ENCODE measurements at regions not wholly inside any gene's neighbourhood (a gene's known extent, or its start where the extent isn't known, plus 50 kb on each side); places are given as distances from the start of the nearest gene placed in this dataset.
"Not testable (repeated sequence)": the region's sequence is repeated elsewhere in the genome, so short reads cannot be mapped to it uniquely, and the experiment has no call there.

- DNase-seq (no peak), ATAC-seq (no peak)
- no peaks in the 10 kb centered on the region for H3K36me3 Mint-ChIP-seq (ENCODE audit: low read depth)
- H3K4me1 Mint-ChIP-seq (ENCODE audit: low read depth) = no peaks in the 10 kb centered on the region
- no peaks in the 10 kb centered on the region for H3K27me3 Mint-ChIP-seq (ENCODE audit: low read depth)
- H3K27ac Mint-ChIP-seq = no peak overlapping the region
- H3K4me3 Mint-ChIP-seq = no peak overlapping the region
- peaks cover 8% of the 10 kb centered on the region for H3K9me3 Mint-ChIP-seq (ENCODE audit: insufficient read depth)
- ChIA-PET CTCF (no interaction called here), POLR2A (interaction anchor here (0.6 kb wide), 1 partner anchor 14 kb away, joined by 9 read pairs; no protein-coding TSS in a partner anchor)
Measured at GRCh38 chrX:114450911-114451310, 133.0 kb upstream of the HTR2C start.

GRCh38 chrX:114451397-114451796 is 132.5 kb upstream of the HTR2C start:
- POLR2A ChIA-PET = interaction anchor here (0.6 kb wide), 1 partner anchor 15 kb away, joined by 9 read pairs; no protein-coding TSS in a partner anchor
- no peak for ATAC-seq
- no peaks in the 10 kb centered on the region for H3K4me1 Mint-ChIP-seq (ENCODE audit: low read depth)
- H3K36me3 Mint-ChIP-seq (ENCODE audit: low read depth) = no peaks in the 10 kb centered on the region
- no peaks in the 10 kb centered on the region for H3K27me3 Mint-ChIP-seq (ENCODE audit: low read depth)
- H3K27ac Mint-ChIP-seq = no peak overlapping the region
- CTCF ChIA-PET = no interaction called here
- DNase-seq = no peak
- H3K4me3 Mint-ChIP-seq = no peak overlapping the region
- peaks cover 8% of the 10 kb centered on the region for H3K9me3 Mint-ChIP-seq (ENCODE audit: insufficient read depth)

- ChIA-PET POLR2A (no interaction called here), CTCF (no interaction called here)
Measured at GRCh38 chrX:114462266-114462665, 121.6 kb upstream of the HTR2C start.

GRCh38 chrX:114465689-114466088 is 118.2 kb upstream of the HTR2C start:
- H3K27ac Mint-ChIP-seq = no peak overlapping the region

More at GRCh38 chrX:114462266-114462665, 121.6 kb upstream of the HTR2C start:
- H3K36me3 Mint-ChIP-seq (ENCODE audit: low read depth) = no peaks in the 10 kb centered on the region
- no peaks in the 10 kb centered on the region for H3K4me1 Mint-ChIP-seq (ENCODE audit: low read depth)
- no peak for ATAC-seq
- DNase-seq = no peak
- no peaks in the 10 kb centered on the region for H3K27me3 Mint-ChIP-seq (ENCODE audit: low read depth)
- no peak overlapping the region for H3K27ac Mint-ChIP-seq
- H3K4me3 Mint-ChIP-seq = no peak overlapping the region
- no peaks in the 10 kb centered on the region for H3K9me3 Mint-ChIP-seq (ENCODE audit: insufficient read depth)

GRCh38 chrX:114472008-114472407 is 111.9 kb upstream of the HTR2C start:
- CTCF ChIA-PET; H3K36me3 Mint-ChIP-seq (ENCODE audit: low read depth); H3K9me3 Mint-ChIP-seq (ENCODE audit: insufficient read depth); H3K4me1 Mint-ChIP-seq (ENCODE audit: low read depth); ATAC-seq; POLR2A ChIA-PET; H3K4me3 Mint-ChIP-seq; H3K27ac Mint-ChIP-seq; H3K27me3 Mint-ChIP-seq (ENCODE audit: low read depth); DNase-seq: not testable (repeated sequence)

More at GRCh38 chrX:114465689-114466088, 118.2 kb upstream of the HTR2C start:
- DNase-seq (no peak), ATAC-seq (no peak)
- no peaks in the 10 kb centered on the region for H3K4me1 Mint-ChIP-seq (ENCODE audit: low read depth)
- POLR2A ChIA-PET = no interaction called here
- H3K27me3 Mint-ChIP-seq (ENCODE audit: low read depth) = no peaks in the 10 kb centered on the region
- no peaks in the 10 kb centered on the region for H3K36me3 Mint-ChIP-seq (ENCODE audit: low read depth)
- H3K9me3 Mint-ChIP-seq (ENCODE audit: insufficient read depth) = no peaks in the 10 kb centered on the region
- CTCF ChIA-PET = no interaction called here
- H3K4me3 Mint-ChIP-seq = no peak overlapping the region

- Mint-ChIP-seq H3K9me3 (ENCODE audit: insufficient read depth) (peaks cover 2% of the 10 kb centered on the region), H3K4me3 (no peak overlapping the region), H3K36me3 (ENCODE audit: low read depth) (no peaks in the 10 kb centered on the region), H3K27me3 (ENCODE audit: low read depth) (no peaks in the 10 kb centered on the region), H3K4me1 (ENCODE audit: low read depth) (no peaks in the 10 kb centered on the region), H3K27ac (no peak overlapping the region)
- ChIA-PET POLR2A (no interaction called here), CTCF (no interaction called here)
- ATAC-seq = no peak
- DNase-seq = no peak
Measured at GRCh38 chrX:114472788-114473187, 111.1 kb upstream of the HTR2C start.

- ChIA-PET CTCF (no interaction called here), POLR2A (no interaction called here)
- Mint-ChIP-seq H3K36me3 (ENCODE audit: low read depth) (no peaks in the 10 kb centered on the region), H3K4me1 (ENCODE audit: low read depth) (no peaks in the 10 kb centered on the region), H3K4me3 (no peak overlapping the region), H3K27me3 (ENCODE audit: low read depth) (no peaks in the 10 kb centered on the region), H3K9me3 (ENCODE audit: insufficient read depth) (no peaks in the 10 kb centered on the region), H3K27ac (no peak overlapping the region)
- DNase-seq = no peak
- no peak for ATAC-seq
Measured at GRCh38 chrX:114500622-114501021, 83.3 kb upstream of the HTR2C start.

- Mint-ChIP-seq H3K4me1 (ENCODE audit: low read depth) (no peaks in the 10 kb centered on the region), H3K36me3 (ENCODE audit: low read depth) (no peaks in the 10 kb centered on the region), H3K4me3 (no peak overlapping the region), H3K27ac (no peak overlapping the region), H3K27me3 (ENCODE audit: low read depth) (no peaks in the 10 kb centered on the region), H3K9me3 (ENCODE audit: insufficient read depth) (no peaks in the 10 kb centered on the region)
- CTCF ChIA-PET = no interaction called here
- DNase-seq = no peak
- no peak for ATAC-seq
- POLR2A ChIA-PET = no interaction called here
Measured at GRCh38 chrX:114508756-114509155, 75.1 kb upstream of the HTR2C start.

- no peak overlapping the region for H3K4me3 Mint-ChIP-seq
- no peaks in the 10 kb centered on the region for H3K4me1 Mint-ChIP-seq (ENCODE audit: low read depth)
- H3K36me3 Mint-ChIP-seq (ENCODE audit: low read depth) = no peaks in the 10 kb centered on the region
- no peak overlapping the region for H3K27ac Mint-ChIP-seq
- ChIA-PET CTCF (no interaction called here), POLR2A (no interaction called here)
- peaks cover 4% of the 10 kb centered on the region for H3K9me3 Mint-ChIP-seq (ENCODE audit: insufficient read depth)
- ATAC-seq (no peak), DNase-seq (no peak)
- no peaks in the 10 kb centered on the region for H3K27me3 Mint-ChIP-seq (ENCODE audit: low read depth)
Measured at GRCh38 chrX:114519524-114519923, 64.4 kb upstream of the HTR2C start.

- H3K9me3 Mint-ChIP-seq (ENCODE audit: insufficient read depth); POLR2A ChIA-PET; H3K27me3 Mint-ChIP-seq (ENCODE audit: low read depth); CTCF ChIA-PET; ATAC-seq; H3K4me3 Mint-ChIP-seq; H3K4me1 Mint-ChIP-seq (ENCODE audit: low read depth); H3K36me3 Mint-ChIP-seq (ENCODE audit: low read depth); DNase-seq; H3K27ac Mint-ChIP-seq: not testable (repeated sequence)
Measured at GRCh38 chrX:114520701-114521100, 63.2 kb upstream of the HTR2C start.

GRCh38 chrX:114532111-114532805 is 51.6 kb upstream of the HTR2C start:
- no peaks in the 10 kb centered on the region for H3K9me3 Mint-ChIP-seq (ENCODE audit: insufficient read depth)
- no peak overlapping the region for H3K27ac Mint-ChIP-seq
- ChIA-PET CTCF (no interaction called here), POLR2A (no interaction called here)
- no peak for DNase-seq
- H3K4me1 Mint-ChIP-seq (ENCODE audit: low read depth) = no peaks in the 10 kb centered on the region
- H3K4me3 Mint-ChIP-seq = no peak overlapping the region
- H3K36me3 Mint-ChIP-seq (ENCODE audit: low read depth) = no peaks in the 10 kb centered on the region
- H3K27me3 Mint-ChIP-seq (ENCODE audit: low read depth) = no peaks in the 10 kb centered on the region
- no peak for ATAC-seq

Data from activated CD8-positive, alpha-beta T cell treated with anti-CD3 and anti-CD28 coated beads, Interleukin-2, amount 10 ng/mL, durations not matched to agents 7 days and 5 days (primary cell).